HT1080 (cell line): ENCODE measurements at regions not wholly inside any gene's neighbourhood (a gene's known extent, or its start where the extent isn't known, plus 50 kb on each side); places are given as distances from the start of the nearest gene placed in this dataset.

ENCODE experiments used
- DNase-seq: peaks from one replicate; pipeline ENCODE4 v3.0.0-alpha.2; 2015; ENCODE audit warnings: low read depth

DNA sequence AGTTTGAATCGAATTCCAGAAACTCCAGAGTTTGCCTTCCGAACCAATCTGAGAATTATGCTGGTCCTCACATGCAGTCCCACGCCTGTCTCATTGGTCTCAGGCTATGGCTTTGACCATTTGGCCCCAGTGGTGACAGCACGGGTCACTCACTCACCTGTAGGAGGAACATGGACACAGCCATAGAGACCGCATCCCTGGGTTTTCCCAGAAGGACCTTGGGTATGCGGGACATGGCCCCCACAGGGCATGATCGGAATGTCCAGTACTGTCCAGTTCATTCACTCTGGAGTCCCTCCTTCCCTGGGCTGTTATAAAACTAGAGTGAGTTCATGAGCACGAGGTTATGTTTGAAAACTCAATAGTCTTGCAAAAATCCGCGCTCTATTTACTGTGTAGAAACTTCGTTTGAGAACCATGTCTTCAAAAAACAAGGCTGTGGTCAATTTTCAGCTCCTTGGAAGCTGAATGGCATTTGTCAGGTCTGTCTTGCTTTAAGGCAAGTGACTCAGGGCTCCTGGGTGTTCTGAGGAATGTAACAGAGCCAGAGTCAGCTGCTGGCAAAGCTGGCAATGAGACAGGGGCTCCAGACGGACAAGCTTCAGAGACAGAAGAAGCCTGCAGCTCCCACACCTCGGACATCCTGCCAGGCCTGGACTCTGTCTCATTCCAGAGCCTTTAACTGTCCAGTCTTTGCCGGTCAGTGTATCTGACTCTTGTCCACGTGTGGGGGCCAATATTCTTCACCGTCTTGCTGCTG lies 86.7 kb upstream of the TMEM18 start:
- peak; percentile 72 for DNase-seq

DNA sequence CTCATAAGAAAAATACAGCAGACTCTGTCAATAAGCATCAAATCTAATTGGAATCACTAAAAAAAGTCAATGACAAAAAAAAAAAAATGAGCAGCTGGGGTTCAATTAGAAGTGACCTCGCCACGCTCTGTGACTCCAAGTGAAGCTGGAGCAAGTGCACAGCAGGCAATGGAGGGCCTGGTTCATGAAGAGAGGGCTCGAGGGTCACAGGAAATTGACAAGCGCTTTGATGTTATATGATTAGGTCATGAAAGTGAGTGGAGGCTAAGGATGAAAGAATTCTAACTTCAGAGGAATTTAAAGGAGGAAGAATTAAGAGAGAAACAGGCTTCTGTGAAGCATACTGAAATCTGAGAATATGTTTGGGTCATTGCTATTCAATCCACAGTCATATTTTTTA lies 85.4 kb upstream of the TMEM18 start:
- no peak for DNase-seq

DNA sequence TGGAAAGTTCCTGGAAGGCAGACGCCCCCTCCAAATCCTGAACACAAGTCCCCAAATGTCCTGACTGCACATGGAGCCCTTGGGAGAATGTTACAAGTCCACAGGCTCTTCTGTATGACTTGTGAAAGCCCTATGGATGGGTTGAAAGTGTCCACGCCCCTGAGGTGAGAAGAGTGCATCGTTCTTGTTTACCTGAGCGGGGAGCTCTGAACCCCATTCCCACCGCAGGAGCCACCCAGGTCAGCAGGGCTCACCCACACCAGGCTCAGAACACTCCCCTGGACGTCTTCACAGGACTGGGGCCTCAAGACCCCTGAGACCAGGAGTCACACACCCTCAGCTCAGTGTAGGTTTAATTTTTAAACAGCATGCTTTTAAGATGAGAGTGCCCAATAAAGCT lies 84.2 kb upstream of the TMEM18 start:
- DNase-seq, result no peak

DNA sequence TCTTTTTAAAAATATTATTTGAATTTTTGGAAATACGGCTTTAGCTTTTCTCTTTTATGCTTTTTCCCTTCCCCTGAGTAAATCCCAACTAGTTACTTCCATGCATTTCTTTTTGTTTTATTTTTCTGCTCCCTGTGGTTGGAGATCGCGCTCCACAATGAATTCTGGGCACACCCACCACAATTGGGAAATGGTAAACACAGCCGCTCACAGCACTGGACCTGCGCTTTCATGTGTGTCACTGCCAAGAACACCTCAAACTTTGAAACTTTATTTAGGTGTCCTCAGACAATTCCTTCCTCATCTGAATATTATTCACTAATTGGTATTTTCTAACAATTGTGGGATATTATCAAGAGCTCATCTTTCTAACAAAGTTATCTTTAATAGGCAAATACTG lies 82.8 kb upstream of the TMEM18 start:
- DNase-seq, result no peak

DNA sequence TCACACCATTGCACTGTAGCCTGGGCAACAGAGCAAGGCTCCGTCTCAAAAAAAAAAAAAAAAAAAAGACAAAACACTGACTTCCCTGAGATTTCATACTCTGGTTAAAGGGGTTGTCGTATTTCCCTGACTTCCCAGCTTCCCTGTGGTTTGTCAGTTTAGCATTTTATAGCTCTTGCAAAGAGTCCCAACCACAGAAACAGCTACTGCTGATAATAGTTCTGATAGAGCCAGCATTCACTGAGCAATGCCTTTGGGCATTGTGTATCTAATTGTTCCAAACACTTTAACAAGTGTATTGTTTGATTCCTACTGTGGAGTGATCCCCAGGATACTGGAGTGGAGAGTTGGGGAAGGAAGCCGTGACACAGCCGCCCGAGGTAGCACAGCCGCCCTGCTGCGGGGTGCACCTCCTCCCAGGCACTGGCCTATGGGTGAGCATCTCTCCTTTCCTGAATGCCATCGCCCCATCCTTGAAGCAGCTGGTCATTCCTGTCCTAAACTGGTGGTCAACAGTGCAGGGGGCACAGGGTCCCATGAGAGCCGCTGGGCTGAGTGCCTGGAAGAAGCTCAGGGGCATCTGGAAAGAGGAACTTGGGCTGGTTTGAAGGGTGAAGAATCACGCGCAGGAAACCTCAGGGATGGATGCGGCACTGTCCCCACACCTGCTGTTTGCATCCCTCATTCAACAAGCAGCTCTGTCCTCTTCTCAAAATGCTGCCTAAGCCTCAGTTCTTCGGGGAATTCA lies 81.0 kb upstream of the TMEM18 start:
- DNase-seq, result no peak

DNA sequence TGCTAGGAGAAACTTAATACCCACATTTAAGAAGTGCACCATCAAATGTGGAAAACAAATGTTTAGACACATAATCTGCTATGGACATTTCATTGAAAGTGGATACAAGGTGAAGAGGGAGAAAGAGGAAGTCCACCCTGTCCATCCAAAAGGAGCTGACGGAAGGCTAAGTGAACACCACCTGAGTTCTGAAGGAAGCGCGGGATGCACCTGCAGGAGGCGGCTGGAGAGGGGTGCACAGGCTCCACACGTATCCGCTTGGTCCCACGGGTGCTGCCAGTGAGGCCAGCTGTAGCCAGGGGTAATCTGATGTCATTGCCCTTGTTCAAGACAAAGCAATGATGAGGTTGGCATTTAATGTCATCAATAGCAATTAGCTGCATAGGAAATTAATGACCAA lies 75.9 kb upstream of the TMEM18 start:
- no peak for DNase-seq

DNA sequence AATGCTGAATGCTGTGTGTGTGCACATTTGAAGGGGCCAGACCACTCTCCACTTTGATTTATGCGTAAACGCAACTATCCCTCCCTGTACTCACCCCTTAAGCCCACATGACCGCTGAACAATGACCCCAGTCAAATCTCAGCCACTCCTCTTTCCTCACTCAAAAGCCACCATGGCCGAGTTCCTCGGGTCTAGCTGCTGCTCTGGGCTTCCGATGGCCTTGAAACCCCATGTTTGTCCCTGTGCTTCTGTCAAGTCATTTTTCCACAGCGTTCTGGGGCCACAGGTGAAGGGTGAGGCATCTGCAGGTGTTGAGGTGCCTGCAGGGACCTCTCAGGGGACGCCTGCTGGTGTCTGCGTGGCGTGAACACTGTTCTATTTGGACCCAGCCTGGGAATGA lies 74.3 kb upstream of the TMEM18 start:
- no peak for DNase-seq

DNA sequence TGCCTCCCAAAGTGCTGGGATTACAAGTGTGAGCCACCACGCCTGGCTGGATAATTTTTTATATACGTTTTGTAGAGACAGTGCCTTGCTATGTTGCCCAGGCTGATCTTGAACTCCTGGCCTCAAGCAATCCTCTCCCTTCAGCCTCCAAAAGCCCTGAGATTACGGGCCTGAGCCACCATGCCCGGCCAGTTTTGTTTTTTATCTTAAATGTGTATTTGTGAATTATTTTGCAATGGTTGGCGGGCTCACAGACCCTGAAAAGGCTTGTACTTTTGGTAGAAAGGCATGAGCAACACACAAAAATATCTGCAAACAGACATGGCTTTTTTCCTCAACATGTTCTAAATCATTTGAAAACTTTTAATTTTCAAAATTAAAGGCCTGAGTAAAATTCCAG lies 73.4 kb upstream of the TMEM18 start:
- DNase-seq, result no peak

DNA sequence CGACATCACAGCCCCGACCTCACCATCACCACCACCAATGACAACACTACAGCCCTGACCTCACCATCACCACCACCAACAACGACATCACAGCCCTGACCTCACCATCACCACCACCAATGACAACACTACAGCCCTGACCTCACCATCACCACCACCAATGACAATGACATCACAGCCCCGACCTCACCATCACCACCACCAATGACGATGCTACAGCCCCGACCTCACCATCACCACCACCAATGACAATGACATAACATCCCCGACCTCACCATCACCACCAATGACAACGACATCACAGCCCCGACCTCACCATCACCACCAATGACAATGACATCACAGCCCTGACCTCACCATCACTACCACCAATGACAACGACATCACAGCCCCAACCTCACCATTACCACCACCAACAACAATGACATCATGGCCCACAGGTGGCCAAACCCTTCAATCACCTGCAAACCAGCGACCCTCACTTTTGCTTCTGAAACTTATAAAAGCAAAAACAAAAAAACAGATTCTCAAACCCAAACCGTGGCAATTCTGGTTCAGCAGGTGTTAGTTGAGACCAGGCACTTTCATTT lies 70.7 kb upstream of the TMEM18 start:
- DNase-seq, result no peak

DNA sequence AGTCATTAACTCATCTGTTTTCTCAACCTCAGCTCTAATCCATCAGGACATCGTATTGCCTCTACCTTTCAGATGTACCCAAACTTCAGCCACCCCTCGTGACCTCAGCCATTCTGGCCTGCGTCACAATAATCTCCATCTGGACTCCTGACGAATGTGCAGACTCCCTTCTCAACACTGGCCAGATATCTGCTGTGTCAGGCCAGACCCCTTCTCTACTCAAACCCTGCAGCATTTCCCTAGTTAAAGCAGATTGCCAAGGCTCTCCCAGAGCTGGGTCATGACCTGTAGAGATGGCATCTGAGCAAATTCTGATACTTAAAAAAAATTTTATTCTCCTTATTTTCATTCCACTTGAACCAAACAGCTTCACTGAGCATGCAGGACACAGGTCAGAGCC lies 69.5 kb upstream of the TMEM18 start:
- DNase-seq, result no peak

DNA sequence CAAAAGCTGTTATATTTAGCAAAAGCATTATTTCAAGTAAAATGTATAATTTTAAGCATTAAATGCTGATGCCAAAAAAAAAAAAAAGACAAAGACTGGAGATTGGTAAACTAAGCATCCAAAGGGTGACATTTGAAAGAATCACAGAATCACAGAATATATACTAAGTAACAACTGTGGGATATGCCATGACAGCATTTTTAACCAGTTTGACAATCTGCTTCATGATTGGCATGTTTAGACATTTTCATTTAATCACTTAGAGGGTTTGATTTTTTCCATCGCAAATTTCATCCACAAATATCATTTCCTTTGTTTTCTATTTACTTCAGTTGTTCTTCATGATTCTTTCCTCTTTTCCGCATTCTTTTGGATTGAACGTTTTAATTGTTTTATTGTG lies 66.9 kb upstream of the TMEM18 start:
- no peak for DNase-seq

DNA sequence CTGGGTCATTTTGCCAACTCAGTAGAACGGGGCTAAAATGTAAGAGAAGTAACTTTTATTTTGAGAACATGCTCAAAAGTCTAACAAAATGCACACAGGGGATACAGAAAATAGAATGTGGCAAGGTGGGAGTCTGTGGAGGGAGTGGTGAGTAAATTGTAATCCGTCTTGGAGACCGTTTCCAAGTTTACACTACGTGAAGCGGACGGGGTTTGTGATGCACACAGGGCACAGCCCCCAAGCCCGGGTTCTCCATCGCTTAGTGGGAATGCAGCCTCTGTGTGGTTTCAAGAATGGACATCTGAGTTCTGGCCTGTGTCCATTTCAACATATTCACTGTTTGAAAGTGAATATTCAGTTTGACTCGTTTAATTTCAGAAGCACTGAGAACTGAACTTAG lies 65.0 kb upstream of the TMEM18 start:
- DNase-seq, result no peak

DNA sequence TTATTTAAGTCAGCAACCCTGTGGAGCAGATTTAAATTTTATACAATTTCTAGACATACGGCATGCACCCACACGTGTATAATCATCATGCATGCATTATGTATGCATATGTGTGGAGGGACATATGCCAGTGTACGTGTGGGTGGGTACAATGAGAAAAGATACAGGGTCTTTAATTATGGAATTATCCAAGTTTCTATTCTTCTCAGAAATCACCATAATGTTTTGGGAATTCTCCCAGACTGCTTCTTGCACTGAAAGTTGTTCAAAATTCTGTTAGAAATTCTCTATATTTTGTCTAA lies 63.9 kb upstream of the TMEM18 start:
- no peak for DNase-seq

DNA sequence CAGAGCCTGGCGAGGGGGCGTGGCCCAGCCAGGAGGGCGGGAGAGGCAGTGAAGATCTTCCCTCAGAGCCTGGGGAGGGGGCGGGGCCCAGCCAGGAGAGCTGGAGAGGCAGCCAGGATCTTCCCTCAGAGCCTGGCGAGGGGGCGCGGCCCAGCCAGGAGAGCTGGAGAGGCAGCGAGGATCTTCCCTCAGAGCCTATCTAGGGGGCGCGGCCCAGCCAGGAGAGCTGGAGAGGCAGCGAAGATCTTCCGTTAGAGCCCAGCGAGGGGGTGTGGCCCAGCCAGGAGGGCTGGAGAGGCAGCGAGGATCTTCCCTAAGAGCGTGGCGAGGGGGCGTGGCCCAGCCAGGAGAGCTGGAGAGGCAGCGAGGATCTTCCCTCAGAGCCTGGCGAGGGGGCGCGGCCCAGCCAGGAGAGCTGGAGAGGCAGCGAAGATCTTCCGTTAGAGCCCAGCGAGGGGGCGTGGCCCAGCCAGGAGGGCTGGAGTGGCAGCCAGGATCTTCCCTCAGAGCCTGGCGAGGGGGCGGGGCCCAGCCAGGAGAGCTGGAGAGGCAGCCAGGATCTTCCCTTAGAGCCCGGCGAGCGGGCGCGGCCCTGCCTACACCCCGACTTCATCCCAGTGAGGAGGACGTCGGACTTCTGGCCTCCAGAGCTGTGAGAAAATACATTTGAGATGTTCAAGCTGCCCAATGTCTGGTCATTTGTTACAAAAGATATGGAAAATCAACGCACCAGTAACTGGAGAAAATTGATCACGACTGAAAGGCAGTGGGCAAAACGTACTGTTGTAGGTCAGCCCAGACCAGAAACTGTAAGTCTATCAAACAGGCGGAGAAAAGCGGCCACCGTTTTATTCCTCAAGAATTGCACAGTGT lies 63.4 kb upstream of the TMEM18 start:
- peak; percentile 92 for DNase-seq

DNA sequence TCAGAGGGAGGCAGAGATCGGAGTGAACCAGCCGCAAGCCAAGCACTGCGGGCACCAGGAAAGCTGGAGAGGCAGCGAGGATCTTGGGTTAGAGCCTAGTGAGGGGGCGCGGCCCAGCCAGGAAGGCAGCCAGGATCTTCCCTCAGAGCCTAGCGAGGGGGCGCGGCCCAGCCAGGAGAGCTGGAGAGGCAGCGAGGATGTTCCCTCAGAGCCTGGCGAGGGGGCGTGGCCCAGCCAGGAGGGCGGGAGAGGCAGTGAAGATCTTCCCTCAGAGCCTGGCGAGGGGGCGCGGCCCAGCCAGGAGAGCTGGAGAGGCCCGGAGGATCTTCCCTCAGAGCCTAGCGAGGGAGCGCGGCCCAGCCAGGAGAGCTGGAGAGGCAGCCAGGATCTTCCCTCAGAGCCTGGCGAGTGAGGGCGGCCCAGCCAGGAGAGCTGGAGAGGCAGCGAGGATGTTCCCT lies 62.7 kb upstream of the TMEM18 start:
- peak; percentile 87 for DNase-seq

DNA sequence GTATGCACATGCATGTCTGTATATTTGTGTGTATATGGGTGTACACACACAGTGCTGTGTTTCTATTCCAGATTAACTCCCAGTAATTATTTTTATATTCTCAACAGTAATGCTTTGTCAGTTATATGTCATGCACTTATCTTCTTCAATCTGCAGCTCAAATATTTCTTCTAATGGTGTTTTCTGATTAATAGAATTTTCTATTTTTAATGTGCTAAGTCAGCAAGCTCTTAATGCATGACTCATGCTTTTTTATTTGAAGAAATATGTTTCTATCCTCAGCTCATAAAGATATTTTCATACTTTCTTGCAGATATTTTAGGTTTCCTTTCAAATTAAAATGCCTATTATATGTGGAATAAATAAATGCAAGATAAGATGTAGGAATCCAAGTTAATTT lies 59.7 kb upstream of the TMEM18 start:
- DNase-seq, result no peak

DNA sequence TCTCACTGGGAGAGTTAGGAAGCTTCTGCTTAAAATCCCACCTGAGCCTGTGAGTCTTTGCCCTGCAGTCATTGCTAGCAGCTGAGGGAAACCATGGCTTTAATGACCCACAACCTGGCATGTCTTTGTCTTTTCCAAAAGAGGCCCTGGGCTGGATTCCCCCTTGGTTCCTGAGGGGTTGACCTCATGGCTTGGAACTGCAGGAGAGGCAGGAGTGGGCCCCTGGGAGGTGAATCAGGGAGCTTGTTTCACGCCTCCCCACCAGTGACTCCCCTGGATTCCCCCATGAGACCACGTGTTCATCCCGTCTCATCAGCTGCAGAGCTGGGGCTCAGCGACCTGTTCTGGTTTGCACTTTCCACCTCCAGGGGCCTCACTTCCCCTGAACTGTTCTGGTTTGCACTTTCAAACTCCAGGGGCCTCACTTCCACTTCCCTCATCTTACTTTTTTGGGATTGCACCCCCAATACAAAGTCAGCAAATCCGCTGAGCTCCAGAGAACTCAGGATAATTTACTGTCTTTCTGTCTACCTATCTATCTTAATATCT lies 58.5 kb upstream of the TMEM18 start:
- DNase-seq, result no peak

DNA sequence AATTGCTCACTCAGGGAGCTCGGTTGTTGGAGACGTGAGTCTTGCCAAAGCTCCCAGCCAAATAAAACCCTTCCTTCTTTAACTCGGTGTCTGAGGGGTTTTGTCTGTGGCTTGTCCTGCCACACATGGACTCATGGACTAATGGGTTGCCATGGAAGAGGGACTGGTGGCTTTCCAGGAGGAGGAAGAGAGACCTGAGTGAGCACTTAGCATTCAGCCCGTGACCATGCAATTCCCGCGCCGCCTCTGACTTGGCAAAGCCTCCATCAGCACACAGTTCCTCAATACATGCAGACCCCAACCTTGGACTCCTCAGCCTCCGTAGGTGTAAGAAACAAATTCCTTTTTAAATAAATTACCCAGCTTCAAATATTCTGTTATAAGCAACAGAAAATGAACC lies 57.3 kb upstream of the TMEM18 start:
- no peak for DNase-seq

DNA sequence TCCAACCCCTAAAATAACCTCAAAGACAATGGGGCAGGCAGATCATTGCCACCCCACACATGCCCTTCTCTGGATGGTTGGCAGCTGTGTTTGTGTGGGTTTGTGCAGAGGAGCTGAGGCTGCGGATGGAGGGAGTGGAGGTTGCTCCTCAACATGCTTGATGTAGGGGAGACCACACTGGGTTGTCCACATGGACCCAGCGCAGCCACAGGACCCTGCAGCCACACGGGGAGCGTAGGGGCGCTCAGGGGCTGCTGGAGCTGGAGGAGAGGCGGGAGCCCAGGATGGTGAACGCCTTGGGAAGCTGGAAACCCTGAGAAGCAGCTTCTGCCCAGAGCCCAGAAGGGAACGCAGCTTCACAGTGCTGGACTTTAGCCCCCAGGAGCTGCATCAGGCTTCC lies 56.3 kb upstream of the TMEM18 start:
- DNase-seq, result no peak

DNA sequence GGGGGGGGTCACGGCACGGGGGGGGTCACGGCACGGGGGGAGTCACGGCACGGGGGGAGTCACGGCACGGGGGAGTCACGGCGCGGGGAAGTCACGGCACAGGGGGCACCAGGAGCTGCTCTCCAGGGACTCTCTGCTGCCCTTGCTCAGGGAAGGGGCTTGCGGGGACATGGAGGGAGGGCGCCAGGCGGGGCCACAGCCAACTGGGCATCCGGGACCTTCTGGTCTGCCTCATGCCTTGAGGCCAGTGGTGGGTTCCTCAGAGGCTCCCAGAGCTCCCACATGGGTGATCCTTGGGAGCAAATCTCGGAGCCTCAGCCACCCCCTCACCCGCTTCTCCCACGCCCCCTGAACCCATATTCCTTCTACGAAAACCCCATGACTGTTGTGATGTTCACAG lies 55.8 kb upstream of the TMEM18 start:
- no peak for DNase-seq

DNA sequence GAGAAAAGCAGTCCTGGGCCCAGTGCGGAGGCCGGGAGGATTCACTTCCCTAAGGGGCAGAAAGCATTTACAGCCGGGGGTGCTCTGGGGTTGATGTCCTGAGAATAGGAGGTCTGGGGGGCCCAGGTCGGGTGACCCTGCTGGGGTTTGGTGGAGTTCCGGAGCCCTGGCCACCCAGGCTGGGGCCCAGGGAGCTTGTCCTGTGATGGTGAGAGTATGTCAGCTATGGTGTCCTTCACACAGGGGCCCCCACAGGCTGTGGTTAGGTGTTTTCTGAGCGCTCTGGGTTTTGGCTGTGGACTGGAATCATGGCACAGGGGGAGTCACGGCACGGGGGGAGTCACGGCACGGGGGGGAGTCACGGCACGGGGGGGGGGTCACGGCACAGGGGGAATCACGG lies 54.5 kb upstream of the TMEM18 start:
- no peak for DNase-seq
